ENCODE measurements at regions not wholly inside any gene's neighbourhood (a gene's known extent, or its start where the extent isn't known, plus 50 kb on each side); places are given as distances from the start of the nearest gene placed in this dataset.

DNA sequence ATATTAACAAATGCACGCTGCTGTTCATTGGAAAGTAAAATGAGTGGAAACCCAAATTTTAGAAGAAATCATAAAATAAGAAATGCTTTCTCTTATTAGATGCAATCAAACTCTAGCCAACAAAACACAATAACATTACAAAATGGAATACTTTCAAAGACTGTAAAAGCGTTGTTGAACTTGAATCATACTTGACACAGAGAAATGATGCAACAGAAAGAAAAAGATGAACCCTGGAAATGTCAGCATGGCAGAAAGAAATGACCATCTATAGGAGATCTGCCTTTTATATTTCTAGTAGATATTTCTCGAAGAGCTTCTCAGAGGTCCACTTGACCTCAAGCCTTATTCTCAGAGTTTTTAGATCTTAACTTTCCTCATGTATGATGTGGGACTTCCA lies 170.6 kb upstream of the MEIS1 start:
- TF ChIP-seq, protein P1, sequence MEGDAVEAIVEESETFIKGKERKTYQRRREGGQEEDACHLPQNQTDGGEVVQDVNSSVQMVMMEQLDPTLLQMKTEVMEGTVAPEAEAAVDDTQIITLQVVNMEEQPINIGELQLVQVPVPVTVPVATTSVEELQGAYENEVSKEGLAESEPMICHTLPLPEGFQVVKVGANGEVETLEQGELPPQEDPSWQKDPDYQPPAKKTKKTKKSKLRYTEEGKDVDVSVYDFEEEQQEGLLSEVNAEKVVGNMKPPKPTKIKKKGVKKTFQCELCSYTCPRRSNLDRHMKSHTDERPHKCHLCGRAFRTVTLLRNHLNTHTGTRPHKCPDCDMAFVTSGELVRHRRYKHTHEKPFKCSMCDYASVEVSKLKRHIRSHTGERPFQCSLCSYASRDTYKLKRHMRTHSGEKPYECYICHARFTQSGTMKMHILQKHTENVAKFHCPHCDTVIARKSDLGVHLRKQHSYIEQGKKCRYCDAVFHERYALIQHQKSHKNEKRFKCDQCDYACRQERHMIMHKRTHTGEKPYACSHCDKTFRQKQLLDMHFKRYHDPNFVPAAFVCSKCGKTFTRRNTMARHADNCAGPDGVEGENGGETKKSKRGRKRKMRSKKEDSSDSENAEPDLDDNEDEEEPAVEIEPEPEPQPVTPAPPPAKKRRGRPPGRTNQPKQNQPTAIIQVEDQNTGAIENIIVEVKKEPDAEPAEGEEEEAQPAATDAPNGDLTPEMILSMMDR (IDR thresholded peaks at IDR 0.05) = no peak
- TF ChIP-seq ZFX (IDR thresholded peaks at IDR 0.05; ENCODE audit: borderline replicate concordance) = no peak
